GM18858 (cell line): ENCODE measurements at regions not wholly inside any gene's neighbourhood (a gene's known extent, or its start where the extent isn't known, plus 50 kb on each side); places are given as distances from the start of the nearest gene placed in this dataset.
"Not testable (repeated sequence)": the region's sequence is repeated elsewhere in the genome, so short reads cannot be mapped to it uniquely, and the experiment has no call there.

Experiments used
- ATAC-seq: cut with Tn5 transposase; IDR thresholded peaks from one replicate; pipeline ENCODE4 v1.9.1; 2021; ENCODE audit not compliant: unreplicated experiment

GRCh38 chr18:41071826-41072225, 883.2 kb upstream of the PIK3C3 start:
- no peak for ATAC-seq

DNA sequence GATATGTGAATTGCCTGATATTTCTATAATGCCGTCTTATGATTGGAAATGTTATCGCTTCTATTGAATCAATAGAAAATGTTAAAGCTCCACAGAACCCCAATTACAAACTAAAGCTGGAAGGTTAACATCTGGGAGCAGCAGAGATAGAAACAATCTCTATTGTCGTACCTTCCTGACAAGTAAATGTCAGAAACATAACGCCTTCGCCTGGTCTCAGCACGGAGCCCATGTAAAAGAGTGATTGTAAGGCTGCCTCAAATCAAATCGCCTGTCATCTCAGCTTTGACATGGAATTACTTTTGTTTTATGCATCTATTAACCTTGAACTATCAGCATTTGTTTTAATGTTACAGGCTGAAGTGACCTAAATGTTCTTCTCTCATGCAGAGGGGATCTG, 885.9 kb upstream of the PIK3C3 start:
- ATAC-seq: no peak

DNA sequence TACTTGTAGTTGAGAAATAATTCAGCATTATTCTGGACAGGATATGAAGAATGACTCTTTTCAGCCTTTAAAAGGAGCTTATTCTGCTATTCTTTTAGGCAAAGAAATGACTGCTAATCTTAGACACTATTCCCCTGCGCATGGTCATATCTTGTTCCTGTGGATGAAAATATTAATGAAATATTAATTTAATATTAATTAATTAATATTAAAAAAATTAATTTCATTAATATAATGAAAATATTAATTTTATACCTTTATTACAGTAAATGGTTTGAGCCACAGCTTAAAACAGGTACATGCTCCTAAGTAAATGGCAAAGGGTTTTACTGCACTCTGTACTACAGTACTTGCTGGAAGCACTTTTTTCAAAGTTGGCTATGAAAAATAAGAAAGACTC, 890.1 kb upstream of the PIK3C3 start:
- ATAC-seq: no peak

DNA sequence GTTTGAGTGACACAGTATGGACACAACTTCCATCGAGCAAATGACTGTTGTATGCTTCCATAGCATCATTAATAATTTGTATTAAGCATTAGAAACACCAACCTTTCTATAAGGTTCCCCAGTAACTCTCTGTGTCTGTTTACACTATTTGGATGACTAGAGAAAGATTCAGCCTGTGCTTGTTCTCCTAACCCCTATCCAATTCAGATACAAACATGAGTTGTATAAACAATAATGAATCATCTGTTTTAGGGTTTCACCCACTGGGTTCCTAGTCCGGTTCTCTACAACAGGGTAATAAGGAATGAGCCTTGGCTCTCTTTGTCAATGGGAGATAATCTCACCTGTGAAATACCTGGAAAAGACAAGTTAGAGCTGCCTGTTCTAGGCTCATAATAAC, 894.1 kb upstream of the PIK3C3 start:
- ATAC-seq: no peak

- ATAC-seq: no peak
These were observed 896.0 kb upstream of the PIK3C3 start for GRCh38 chr18:41059126-41059415.

DNA sequence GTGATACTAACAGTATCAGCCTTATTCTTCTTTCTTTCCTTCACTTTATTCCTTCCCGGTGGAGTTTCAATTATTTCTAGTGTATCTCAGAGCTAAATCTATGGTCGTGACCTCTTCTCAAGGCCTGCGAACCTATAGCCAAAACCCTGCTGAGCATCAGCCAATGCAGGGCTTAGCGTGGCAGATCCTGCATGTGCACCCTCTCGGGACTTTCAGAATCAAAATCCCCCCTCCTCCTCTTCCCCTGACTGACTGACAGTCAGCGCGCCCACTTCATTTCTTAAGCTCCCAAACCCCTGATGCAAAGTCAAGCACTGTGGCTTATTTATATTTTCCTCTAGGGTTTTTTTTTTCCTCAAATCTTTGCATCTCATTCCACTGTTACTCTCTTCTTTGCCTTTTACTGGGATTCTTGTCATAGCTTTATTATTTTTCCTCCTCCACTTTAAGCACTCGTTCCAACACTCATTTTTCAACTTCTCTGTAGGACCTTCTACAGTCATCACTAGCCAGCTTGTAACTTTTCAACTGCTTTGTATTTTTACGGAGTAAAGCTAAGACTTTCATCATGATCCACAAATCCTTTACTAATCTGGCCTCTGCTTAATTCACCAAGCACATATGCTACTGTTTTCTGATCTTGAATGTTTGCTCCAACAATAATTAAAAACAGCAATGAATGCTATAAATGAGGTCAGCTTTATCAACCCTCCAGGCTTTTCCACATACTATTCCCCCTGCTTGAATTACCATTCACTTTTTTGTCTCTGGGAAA, 896.5 kb upstream of the PIK3C3 start:
- ATAC-seq: no peak

DNA sequence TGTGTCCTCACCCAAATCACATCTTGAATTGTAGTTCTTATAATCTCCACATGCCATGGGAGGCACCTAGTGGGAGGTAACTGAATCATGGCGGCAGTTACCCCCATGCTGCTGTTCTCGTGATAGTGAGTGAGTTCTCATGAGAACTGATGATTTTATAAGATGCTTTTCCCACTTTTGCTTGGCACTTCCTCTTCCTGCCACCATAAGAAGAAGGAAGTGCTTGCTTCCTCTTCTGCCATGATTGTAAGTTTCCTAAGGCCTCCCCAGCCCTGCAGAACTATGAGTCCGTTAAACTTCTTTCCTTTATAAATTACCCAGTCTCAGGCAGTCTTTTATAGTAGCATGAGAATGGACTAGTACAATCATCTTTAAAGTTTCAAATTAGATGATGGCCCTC, 902.4 kb upstream of the PIK3C3 start:
- no peak for ATAC-seq

DNA sequence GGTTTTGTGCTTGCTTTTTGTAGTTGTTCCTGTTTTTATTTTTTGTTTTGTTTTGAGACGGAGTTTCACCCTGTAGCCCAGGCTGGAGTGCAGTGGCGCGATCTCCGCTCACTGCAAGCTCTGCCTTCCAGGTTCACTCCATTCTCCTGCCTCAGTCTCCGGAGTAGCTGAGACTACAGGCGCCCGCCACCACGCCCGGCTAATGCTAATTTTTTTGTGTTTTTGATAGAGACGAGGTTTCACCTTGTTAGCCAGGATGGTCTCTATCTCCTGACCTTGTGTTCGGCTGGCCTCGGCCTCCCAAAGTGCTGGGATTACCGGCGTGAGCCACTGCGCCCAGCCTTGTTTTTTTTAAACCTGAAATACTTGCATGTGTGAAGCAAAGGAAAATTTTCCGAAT, 908.8 kb upstream of the PIK3C3 start:
- ATAC-seq: not testable (repeated sequence)

DNA sequence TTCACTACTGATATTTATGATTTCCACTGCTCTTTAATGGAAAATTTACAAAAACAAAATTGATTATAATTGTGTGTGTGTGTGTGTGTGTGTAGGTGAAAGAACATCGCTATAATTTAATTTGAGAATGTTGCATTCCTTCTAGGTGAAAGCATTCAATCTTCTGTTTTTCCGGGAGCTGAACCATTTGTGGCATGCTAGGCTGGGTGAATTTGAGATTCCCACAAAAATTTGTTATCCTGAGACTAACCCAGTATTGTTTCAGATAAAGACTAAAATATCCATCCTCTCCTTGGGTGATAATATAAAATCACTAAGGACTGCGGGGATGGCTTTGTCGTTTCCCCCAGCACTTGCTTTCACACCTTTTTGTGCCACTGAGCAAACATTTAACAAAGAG, 911.2 kb upstream of the PIK3C3 start:
- no peak for ATAC-seq

- no peak for ATAC-seq
These were observed 912.2 kb upstream of the PIK3C3 start for GRCh38 chr18:41042866-41043265.

- no peak for ATAC-seq
These were observed 917.0 kb upstream of the PIK3C3 start for GRCh38 chr18:41038071-41038470.

- ATAC-seq: no peak
These were observed 918.7 kb upstream of the PIK3C3 start for GRCh38 chr18:41036346-41036745.

GRCh38 chr18:41034413-41034812, 920.6 kb upstream of the PIK3C3 start:
- ATAC-seq: no peak

DNA sequence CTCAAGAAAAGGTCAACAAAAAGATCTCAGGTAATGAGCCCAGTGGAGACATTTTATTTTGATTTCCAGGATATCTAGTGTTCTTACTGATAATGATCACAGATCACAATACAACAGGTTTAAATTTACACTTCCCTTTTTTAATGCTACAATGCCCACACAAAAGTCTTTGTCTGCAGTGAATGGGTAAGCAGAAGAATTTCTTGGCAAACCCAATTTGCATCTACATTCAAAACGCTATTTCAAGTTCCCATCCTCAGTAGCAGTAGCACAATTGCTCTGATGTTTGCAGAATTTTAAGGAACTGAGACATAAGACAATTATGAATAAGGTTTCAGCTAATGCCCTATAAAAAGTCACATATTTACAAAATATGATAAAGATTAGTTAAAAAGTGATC, 929.4 kb upstream of the PIK3C3 start:
- ATAC-seq: peak; percentile 86

DNA sequence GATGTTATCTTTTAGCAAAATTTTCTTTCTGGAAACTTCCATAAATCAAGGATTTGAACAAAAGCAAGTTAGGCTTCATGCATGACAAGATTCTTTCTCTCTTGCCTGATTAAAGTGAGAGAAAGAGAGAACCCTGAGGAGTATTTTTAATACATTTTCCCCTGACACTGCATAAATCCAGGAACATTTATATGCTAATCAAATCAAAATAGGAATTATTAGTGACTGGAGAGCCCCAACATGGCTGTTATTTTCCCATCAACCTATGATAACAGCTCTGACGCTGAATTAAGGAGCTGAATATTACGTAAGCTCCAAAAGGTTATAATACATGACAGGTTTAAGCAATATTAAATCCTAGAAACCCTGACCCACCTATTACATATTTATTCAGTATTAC, 930.2 kb upstream of the PIK3C3 start:
- ATAC-seq: no peak

- no peak for ATAC-seq
These were observed 932.5 kb upstream of the PIK3C3 start for GRCh38 chr18:41022484-41022883.

- ATAC-seq: no peak
These were observed 933.9 kb upstream of the PIK3C3 start for GRCh38 chr18:41021089-41021488.

DNA sequence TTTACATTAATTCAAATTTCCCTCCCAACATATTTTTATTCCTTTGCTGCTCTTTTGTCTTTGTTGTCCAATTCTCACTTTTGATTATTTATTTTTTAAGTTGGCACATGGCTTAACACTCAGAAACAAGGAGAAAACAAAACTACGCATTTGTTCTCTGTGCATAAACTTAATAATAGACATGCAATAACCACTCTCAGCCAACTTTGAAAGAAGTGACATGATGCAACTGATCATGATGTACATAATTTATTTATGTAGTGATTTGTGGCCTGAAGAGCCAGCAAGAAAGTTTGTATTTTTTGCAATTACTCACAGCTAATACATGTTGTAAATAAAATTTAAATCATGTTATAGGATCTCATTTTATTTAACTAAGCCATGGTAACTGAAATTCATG, 942.8 kb upstream of the PIK3C3 start:
- ATAC-seq: no peak

- ATAC-seq: no peak
These were observed 945.1 kb upstream of the PIK3C3 start for GRCh38 chr18:41009926-41010325.

DNA sequence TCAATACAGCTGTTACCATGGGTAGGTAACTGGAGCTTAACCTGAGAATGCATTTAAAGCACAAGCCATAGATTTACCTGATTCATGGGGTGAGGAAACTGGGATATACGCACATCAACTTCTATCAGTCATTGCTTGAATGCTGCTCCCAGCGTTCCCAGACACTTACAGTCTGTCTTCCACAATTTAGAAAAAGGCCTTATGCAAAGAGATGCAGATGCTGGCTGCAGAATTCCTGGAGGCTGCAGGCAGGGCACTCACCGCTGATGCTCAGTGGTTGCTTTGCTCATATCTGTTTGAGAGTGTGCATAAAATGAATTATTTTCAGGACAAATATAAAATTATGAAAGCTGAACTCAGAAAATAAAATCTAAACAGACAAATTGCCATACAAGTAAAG, 950.7 kb upstream of the PIK3C3 start:
- ATAC-seq: no peak

- ATAC-seq: no peak
These were observed 959.5 kb upstream of the PIK3C3 start for GRCh38 chr18:40995529-40995928.

- no peak for ATAC-seq
These were observed 961.7 kb upstream of the PIK3C3 start for GRCh38 chr18:40993363-40993762.

DNA sequence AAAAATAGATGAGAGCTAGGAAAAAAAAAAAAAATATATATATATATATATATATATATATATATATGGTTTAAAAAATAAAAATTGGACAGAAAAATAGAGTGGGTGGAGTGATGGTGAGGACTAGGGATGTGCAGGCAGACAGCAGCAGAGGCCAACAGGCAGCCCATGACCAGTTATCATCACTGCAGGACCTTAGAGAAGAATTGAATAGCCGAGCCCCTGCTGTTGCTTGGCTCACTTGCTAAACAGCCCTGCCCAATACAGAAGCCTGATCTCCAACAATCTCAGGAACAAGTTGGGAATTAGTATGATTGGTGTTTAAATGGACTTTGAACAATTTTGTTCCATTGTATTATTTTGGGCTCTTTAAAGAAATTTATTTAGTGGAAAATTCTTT, 967.5 kb upstream of the PIK3C3 start:
- no peak for ATAC-seq

- no peak for ATAC-seq
These were observed 969.6 kb upstream of the PIK3C3 start for GRCh38 chr18:40985436-40985835.
